ENCODE measurements at regions not wholly inside any gene's neighbourhood (a gene's known extent, or its start where the extent isn't known, plus 50 kb on each side); places are given as distances from the start of the nearest gene placed in this dataset.

DNA sequence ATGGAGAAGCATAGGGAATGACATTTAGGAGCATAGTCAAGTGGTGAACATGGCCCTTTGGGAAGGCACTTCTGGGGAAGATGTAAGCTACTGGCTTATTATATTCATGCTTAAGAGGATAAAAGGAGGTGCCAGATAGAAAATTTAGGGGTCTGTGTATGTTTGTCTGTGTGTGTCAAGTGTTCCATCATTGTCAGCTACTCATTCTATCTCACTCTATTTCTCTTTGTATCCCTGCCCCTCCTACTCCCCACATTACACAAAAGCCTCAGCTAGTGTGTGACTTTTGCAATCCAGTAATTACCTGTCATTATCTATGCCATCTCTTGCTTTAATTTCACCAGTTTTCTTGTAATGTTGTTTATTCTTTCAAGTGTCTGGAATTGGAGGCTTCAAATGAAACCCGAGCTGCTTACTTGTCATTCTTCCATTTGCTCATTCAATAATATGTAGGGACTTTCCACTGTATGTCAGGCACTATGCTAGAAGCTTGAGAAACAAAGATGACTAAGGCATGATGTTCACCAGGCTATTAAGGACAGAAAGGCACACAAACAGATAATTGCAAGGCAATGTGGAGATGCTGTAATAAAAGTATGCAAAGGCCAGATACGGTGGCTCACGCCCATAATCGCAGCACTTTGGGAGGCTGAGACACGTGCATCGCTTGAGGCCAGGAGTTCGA lies 229.8 kb upstream of the TEX13C start:
- no peaks in the 10 kb centered on the region for H3K9me3 Mint-ChIP-seq (ENCODE audit: low read depth)
- no peaks in the 10 kb centered on the region for H3K4me1 Mint-ChIP-seq (ENCODE audit: low read depth)
- no peak overlapping the region for H3K27ac Mint-ChIP-seq
- no peaks in the 10 kb centered on the region for H3K36me3 Mint-ChIP-seq (ENCODE audit: insufficient read depth)
- H3K4me3 Mint-ChIP-seq (ENCODE audit: low read depth): no peak overlapping the region
- TF ChIP-seq, protein P1, sequence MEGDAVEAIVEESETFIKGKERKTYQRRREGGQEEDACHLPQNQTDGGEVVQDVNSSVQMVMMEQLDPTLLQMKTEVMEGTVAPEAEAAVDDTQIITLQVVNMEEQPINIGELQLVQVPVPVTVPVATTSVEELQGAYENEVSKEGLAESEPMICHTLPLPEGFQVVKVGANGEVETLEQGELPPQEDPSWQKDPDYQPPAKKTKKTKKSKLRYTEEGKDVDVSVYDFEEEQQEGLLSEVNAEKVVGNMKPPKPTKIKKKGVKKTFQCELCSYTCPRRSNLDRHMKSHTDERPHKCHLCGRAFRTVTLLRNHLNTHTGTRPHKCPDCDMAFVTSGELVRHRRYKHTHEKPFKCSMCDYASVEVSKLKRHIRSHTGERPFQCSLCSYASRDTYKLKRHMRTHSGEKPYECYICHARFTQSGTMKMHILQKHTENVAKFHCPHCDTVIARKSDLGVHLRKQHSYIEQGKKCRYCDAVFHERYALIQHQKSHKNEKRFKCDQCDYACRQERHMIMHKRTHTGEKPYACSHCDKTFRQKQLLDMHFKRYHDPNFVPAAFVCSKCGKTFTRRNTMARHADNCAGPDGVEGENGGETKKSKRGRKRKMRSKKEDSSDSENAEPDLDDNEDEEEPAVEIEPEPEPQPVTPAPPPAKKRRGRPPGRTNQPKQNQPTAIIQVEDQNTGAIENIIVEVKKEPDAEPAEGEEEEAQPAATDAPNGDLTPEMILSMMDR (IDR thresholded peaks at IDR 0.05; ENCODE audit: unreplicated experiment): no peak
- peaks cover 5% of the 10 kb centered on the region for H3K27me3 Mint-ChIP-seq
- no peak for DNase-seq (ENCODE audit: low spot score, unreplicated experiment)

DNA sequence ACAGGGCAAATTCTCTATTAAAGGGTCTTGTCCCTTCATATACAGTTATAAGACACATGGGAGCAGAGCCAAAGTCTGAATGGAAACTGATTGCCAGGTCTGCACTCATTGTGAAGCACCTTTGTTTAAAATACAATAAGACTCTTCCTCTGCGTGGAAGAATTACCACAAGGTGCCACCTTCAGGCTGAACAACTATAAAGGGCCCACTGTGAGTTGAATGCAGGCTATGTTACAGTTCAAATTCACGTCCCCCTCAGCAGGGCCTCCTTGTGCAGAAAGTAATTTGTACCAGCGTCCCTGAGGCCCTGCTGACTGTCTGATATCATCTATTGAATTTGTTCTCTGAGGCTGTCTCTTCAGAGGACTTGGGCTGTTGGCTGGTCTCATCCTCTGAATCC lies 225.8 kb upstream of the TEX13C start:
- Mint-ChIP-seq H3K4me3 (ENCODE audit: low read depth) (no peak overlapping the region), H3K27ac (no peak overlapping the region), H3K4me1 (ENCODE audit: low read depth) (peaks cover 8% of the 10 kb centered on the region), H3K27me3 (peaks cover 5% of the 10 kb centered on the region), H3K36me3 (ENCODE audit: insufficient read depth) (no peaks in the 10 kb centered on the region), H3K9me3 (ENCODE audit: low read depth) (no peaks in the 10 kb centered on the region)
- no peak for DNase-seq (ENCODE audit: low spot score, unreplicated experiment)
- TF ChIP-seq, protein P1 (IDR thresholded peaks at IDR 0.05; ENCODE audit: unreplicated experiment): no peak

DNA sequence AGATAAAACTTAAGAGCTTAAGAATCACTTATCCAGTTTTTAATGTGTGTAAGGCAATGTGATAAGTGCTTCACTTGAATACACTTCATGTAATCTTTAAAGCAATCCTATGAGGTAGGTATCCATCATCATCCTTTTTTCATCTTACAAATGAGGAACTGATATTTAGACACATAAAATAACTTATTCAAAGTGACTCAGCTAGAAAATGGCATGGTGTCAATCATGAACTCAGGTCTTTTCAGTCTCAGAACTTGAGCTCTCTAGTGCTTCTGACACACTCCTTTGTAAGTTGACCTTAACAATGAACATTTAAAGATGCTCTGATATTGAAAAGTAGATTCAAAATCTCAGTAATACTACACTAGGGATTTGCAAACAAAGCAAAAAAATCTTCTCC lies 224.8 kb upstream of the TEX13C start:
- peaks cover 5% of the 10 kb centered on the region for H3K27me3 Mint-ChIP-seq
- peaks cover 8% of the 10 kb centered on the region for H3K4me1 Mint-ChIP-seq (ENCODE audit: low read depth)
- no peak for DNase-seq (ENCODE audit: low spot score, unreplicated experiment)
- no peak overlapping the region for H3K27ac Mint-ChIP-seq
- H3K4me3 Mint-ChIP-seq (ENCODE audit: low read depth): no peak overlapping the region
- no peaks in the 10 kb centered on the region for H3K36me3 Mint-ChIP-seq (ENCODE audit: insufficient read depth)
- H3K9me3 Mint-ChIP-seq (ENCODE audit: low read depth): no peaks in the 10 kb centered on the region
- TF ChIP-seq, protein P1 (IDR thresholded peaks at IDR 0.05; ENCODE audit: unreplicated experiment): no peak

DNA sequence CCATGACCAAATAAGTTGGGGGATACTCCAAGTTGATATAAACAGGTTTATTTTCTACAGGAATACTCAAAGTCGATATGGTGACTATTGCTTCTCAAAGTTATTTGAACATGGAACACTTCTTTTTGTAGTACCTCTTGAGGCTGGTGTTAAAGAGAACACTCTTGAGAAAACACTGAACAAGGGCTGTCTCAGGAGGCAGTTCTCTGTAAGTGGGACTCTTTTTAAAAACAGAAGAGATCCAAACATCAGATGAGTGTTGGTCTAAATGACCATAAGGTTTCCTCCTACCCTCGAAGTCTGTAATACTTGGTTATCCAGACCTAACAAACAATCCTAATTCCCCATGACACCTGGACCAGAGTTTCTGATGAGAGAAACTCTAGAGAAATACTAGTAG lies 223.2 kb upstream of the TEX13C start:
- Mint-ChIP-seq H3K27me3 (peaks cover 3% of the 10 kb centered on the region), H3K27ac (no peak overlapping the region), H3K4me1 (ENCODE audit: low read depth) (peaks cover 8% of the 10 kb centered on the region), H3K36me3 (ENCODE audit: insufficient read depth) (no peaks in the 10 kb centered on the region), H3K9me3 (ENCODE audit: low read depth) (no peaks in the 10 kb centered on the region), H3K4me3 (ENCODE audit: low read depth) (no peak overlapping the region)
- TF ChIP-seq, protein P1 (IDR thresholded peaks at IDR 0.05; ENCODE audit: unreplicated experiment): no peak
- no peak for DNase-seq (ENCODE audit: low spot score, unreplicated experiment)

DNA sequence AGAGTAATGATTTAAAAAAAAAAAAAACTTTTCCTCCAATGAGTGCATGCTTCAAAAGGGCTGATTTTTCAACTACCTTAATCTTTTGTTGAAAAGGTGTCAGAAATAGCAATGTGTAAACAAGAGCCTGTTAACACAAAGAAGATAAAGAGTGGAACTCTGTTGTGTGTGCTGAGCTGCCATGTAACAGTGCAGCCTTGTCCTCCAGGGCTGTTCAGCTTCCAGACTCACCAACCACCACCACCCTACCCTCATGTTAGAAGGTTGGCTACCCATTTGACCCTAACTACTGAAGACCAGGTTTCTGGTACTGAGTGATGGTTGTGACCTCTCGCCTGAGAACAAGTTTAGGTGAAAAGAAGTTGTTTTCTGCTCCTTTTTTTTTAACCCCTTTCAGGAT lies 222.8 kb upstream of the TEX13C start:
- H3K4me3 Mint-ChIP-seq (ENCODE audit: low read depth): no peak overlapping the region
- H3K4me1 Mint-ChIP-seq (ENCODE audit: low read depth): peaks cover 8% of the 10 kb centered on the region
- DNase-seq (ENCODE audit: low spot score, unreplicated experiment): no peak
- no peaks in the 10 kb centered on the region for H3K9me3 Mint-ChIP-seq (ENCODE audit: low read depth)
- H3K36me3 Mint-ChIP-seq (ENCODE audit: insufficient read depth): no peaks in the 10 kb centered on the region
- H3K27me3 Mint-ChIP-seq: peaks cover 3% of the 10 kb centered on the region
- TF ChIP-seq, protein P1 (IDR thresholded peaks at IDR 0.05; ENCODE audit: unreplicated experiment): no peak
- no peak overlapping the region for H3K27ac Mint-ChIP-seq
